ENCODE measurements at regions not wholly inside any gene's neighbourhood (a gene's known extent, or its start where the extent isn't known, plus 50 kb on each side); places are given as distances from the start of the nearest gene placed in this dataset.

- no peak for DNase-seq
Observed at GRCh38 chr2:145078923-145079322, 559.0 kb upstream of the ZEB2 start.

- no peak for DNase-seq
Observed at GRCh38 chr2:145076085-145076484, 556.2 kb upstream of the ZEB2 start.

- no peak for DNase-seq
Observed at GRCh38 chr2:145075454-145076062, 555.6 kb upstream of the ZEB2 start.

GRCh38 chr2:145070703-145071102 is 550.8 kb upstream of the ZEB2 start:
- no peak for DNase-seq

- DNase-seq, result no peak
Observed at GRCh38 chr2:145068509-145068908, 548.6 kb upstream of the ZEB2 start.

- DNase-seq, result no peak
Observed at GRCh38 chr2:145067549-145068030, 547.7 kb upstream of the ZEB2 start.

GRCh38 chr2:145066856-145067548 is 547.1 kb upstream of the ZEB2 start:
- peak; percentile 84 for DNase-seq

GRCh38 chr2:145066151-145066661 is 546.3 kb upstream of the ZEB2 start:
- DNase-seq, result peak; percentile 53

GRCh38 chr2:145065342-145065741 is 545.4 kb upstream of the ZEB2 start:
- no peak for DNase-seq

GRCh38 chr2:145064511-145064910 is 544.6 kb upstream of the ZEB2 start:
- no peak for DNase-seq

- DNase-seq, result no peak
Observed at GRCh38 chr2:145060876-145061275, 541.0 kb upstream of the ZEB2 start.

GRCh38 chr2:145059914-145060313 is 540.0 kb upstream of the ZEB2 start:
- DNase-seq, result no peak

- DNase-seq, result no peak
Observed at GRCh38 chr2:145059343-145059742, 539.4 kb upstream of the ZEB2 start.

- no peak for DNase-seq
Observed at GRCh38 chr2:145058457-145058856, 538.5 kb upstream of the ZEB2 start.

- DNase-seq, result no peak
Observed at GRCh38 chr2:145055651-145056050, 535.7 kb upstream of the ZEB2 start.

GRCh38 chr2:145050134-145050533 is 530.2 kb upstream of the ZEB2 start:
- no peak for DNase-seq

- DNase-seq, result no peak
Observed at GRCh38 chr2:145049475-145049874, 529.6 kb upstream of the ZEB2 start.

- DNase-seq, result no peak
Observed at GRCh38 chr2:145047554-145047953, 527.6 kb upstream of the ZEB2 start.

- no peak for DNase-seq
Observed at GRCh38 chr2:145044491-145044890, 524.6 kb upstream of the ZEB2 start.

GRCh38 chr2:145043399-145043834 is 523.5 kb upstream of the ZEB2 start:
- peak; percentile 87 for DNase-seq

- DNase-seq, result no peak
Observed at GRCh38 chr2:145041706-145042105, 521.8 kb upstream of the ZEB2 start.

- DNase-seq, result no peak
Observed at GRCh38 chr2:145040433-145040832, 520.5 kb upstream of the ZEB2 start.

- DNase-seq, result peak; percentile 74
Observed at GRCh38 chr2:145038041-145038525, 518.2 kb upstream of the ZEB2 start.

- no peak for DNase-seq
Observed at GRCh38 chr2:145036421-145037011, 516.6 kb upstream of the ZEB2 start.

Measured in midbrain (tissue), 1 donor.